ENCODE measurements at regions not wholly inside any gene's neighbourhood (a gene's known extent, or its start where the extent isn't known, plus 50 kb on each side); places are given as distances from the start of the nearest gene placed in this dataset.

GRCh38 chr6:105568751-105569150 lies 165.9 kb upstream of the PREP start:
- CTCF ChIA-PET = no interaction called here
- H3K9me3 Mint-ChIP-seq = no peaks in the 10 kb centered on the region
- no peaks in the 10 kb centered on the region for H3K4me1 Mint-ChIP-seq (ENCODE audit: low read depth)

GRCh38 chr6:105568142-105568541 lies 165.3 kb upstream of the PREP start:
- H3K27me3 Mint-ChIP-seq = peaks cover 18% of the 10 kb centered on the region
- H3K27ac Mint-ChIP-seq = no peak overlapping the region
- Histone ChIP-seq H3K27me3 (ENCODE audit: control insufficient read depth in 1 of 2, insufficient read depth in 2 of 2, low read length in 2 of 2) (no peaks in the 10 kb centered on the region), H3K36me3 (ENCODE audit: insufficient read depth, low read length) (no peaks in the 10 kb centered on the region), H3K4me3 (ENCODE audit: low read length) (no peak overlapping the region), H3K27ac (ENCODE audit: low read depth in 1 of 2, low read length in 2 of 2) (no peak overlapping the region), H3K9me3 (ENCODE audit: control insufficient read depth in 1 of 2, insufficient read depth in 1 of 2, low read length in 2 of 2) (no peaks in the 10 kb centered on the region), H3K4me1 (ENCODE audit: insufficient read depth, low read length) (no peaks in the 10 kb centered on the region)
- ChIA-PET POLR2A (no interaction called here), CTCF (no interaction called here)
- ATAC-seq (ENCODE audit: poor library complexity) (no peak), DNase-seq (no peak)
- H3K4me1 Mint-ChIP-seq (ENCODE audit: low read depth) = no peaks in the 10 kb centered on the region
- intact Hi-C loops (cut with DNase I, micrococcal nuclease) = no loop called here
- H3K36me3 Mint-ChIP-seq (ENCODE audit: low read depth) = no peaks in the 10 kb centered on the region
- TF ChIP-seq CTCF (IDR thresholded peaks at IDR 0.05) = no peak
- no peaks in the 10 kb centered on the region for H3K9me3 Mint-ChIP-seq
- H3K4me3 Mint-ChIP-seq = no peak overlapping the region

More at GRCh38 chr6:105568751-105569150, 165.9 kb upstream of the PREP start:
- H3K27me3 ChIP-seq (ENCODE audit: control insufficient read depth in 1 of 2, insufficient read depth in 2 of 2, low read length in 2 of 2) = no peaks in the 10 kb centered on the region
- H3K36me3 ChIP-seq (ENCODE audit: insufficient read depth, low read length) = no peaks in the 10 kb centered on the region
- TF ChIP-seq CTCF (IDR thresholded peaks at IDR 0.05) = no peak
- no peaks in the 10 kb centered on the region for H3K9me3 ChIP-seq (ENCODE audit: control insufficient read depth in 1 of 2, insufficient read depth in 1 of 2, low read length in 2 of 2)
- H3K27ac ChIP-seq (ENCODE audit: low read depth in 1 of 2, low read length in 2 of 2) = no peak overlapping the region
- POLR2A ChIA-PET = no interaction called here
- H3K4me1 ChIP-seq (ENCODE audit: insufficient read depth, low read length) = no peaks in the 10 kb centered on the region
- Mint-ChIP-seq H3K36me3 (ENCODE audit: low read depth) (no peaks in the 10 kb centered on the region), H3K4me3 (no peak overlapping the region), H3K27ac (no peak overlapping the region), H3K27me3 (peaks cover 21% of the 10 kb centered on the region)
- DNase-seq (no peak), ATAC-seq (ENCODE audit: poor library complexity) (no peak)
- intact Hi-C loops (cut with DNase I, micrococcal nuclease) = no loop called here
- no peak overlapping the region for H3K4me3 ChIP-seq (ENCODE audit: low read length)

GRCh38 chr6:105567140-105567539 lies 164.3 kb upstream of the PREP start:
- CTCF ChIA-PET = interaction anchor here (1.0 kb wide), 1 partner anchor 15 kb away, joined by 3 read pairs; no protein-coding TSS in a partner anchor
- H3K9me3 Mint-ChIP-seq = no peaks in the 10 kb centered on the region
- no peaks in the 10 kb centered on the region for H3K36me3 ChIP-seq (ENCODE audit: insufficient read depth, low read length)

More at GRCh38 chr6:105567140-105567539, 164.3 kb upstream of the PREP start:
- Histone ChIP-seq H3K27ac (ENCODE audit: low read depth in 1 of 2, low read length in 2 of 2) (no peak overlapping the region), H3K4me1 (ENCODE audit: insufficient read depth, low read length) (no peaks in the 10 kb centered on the region), H3K4me3 (ENCODE audit: low read length) (no peak overlapping the region), H3K27me3 (ENCODE audit: control insufficient read depth in 1 of 2, insufficient read depth in 2 of 2, low read length in 2 of 2) (no peaks in the 10 kb centered on the region), H3K9me3 (ENCODE audit: control insufficient read depth in 1 of 2, insufficient read depth in 1 of 2, low read length in 2 of 2) (no peaks in the 10 kb centered on the region)
- POLR2A ChIA-PET = no interaction called here
- no peak overlapping the region for H3K27ac Mint-ChIP-seq
- no peak for TF ChIP-seq CTCF (IDR thresholded peaks at IDR 0.05)
- ATAC-seq (ENCODE audit: poor library complexity) (no peak), DNase-seq (no peak)
- peaks cover 18% of the 10 kb centered on the region for H3K27me3 Mint-ChIP-seq
- intact Hi-C loops (cut with DNase I, micrococcal nuclease) = no loop called here
- no peaks in the 10 kb centered on the region for H3K36me3 Mint-ChIP-seq (ENCODE audit: low read depth)
- H3K4me1 Mint-ChIP-seq (ENCODE audit: low read depth) = no peaks in the 10 kb centered on the region
- H3K4me3 Mint-ChIP-seq = no peak overlapping the region
